GM23338 (cell line): ENCODE measurements at regions not wholly inside any gene's neighbourhood (a gene's known extent, or its start where the extent isn't known, plus 50 kb on each side); places are given as distances from the start of the nearest gene placed in this dataset.

Experiments
- ATAC-seq: fragments of 200-7000 bp; cut with Tn5 transposase; 3 replicates; pipeline ENCODE4 v1.9.1; 2020
- DNase-seq: peaks from one replicate; pipeline ENCODE4 v3.0.0-alpha.2; 2015; ENCODE audit warnings: low spot score
- H2AFZ ChIP-seq: fragments of 200-600 bp; sonication (generic); 2 replicates; pipeline ENCODE4 v1.8.0; 2016; ENCODE audit warnings: antibody characterized with exemption, mild to moderate bottlenecking, moderate library complexity
- H3F3A ChIP-seq: fragments of 200-600 bp; sonication (generic); replicated peaks from 2 replicates; pipeline ENCODE4 v1.8.0; 2017; ENCODE audit warnings: antibody characterized with exemption, mixed run types, low read depth
- H3K27ac ChIP-seq: fragments of 200-600 bp; sonication (generic); 2 replicates; pipeline ENCODE4 v1.6.1; 2016; ENCODE audit warnings: low read depth
- H3K27me3 ChIP-seq: fragments of 200-600 bp; sonication (generic); 2 replicates; pipeline ENCODE4 v1.8.0; 2016; ENCODE audit warnings: mild to moderate bottlenecking, mixed run types, moderate library complexity; ENCODE audit not compliant: insufficient read depth
- H3K36me3 ChIP-seq: fragments of 200-600 bp; sonication (generic); 2 replicates; pipeline ENCODE4 v1.8.0; 2016; ENCODE audit warnings: mild to moderate bottlenecking; ENCODE audit not compliant: insufficient read depth
- H3K4me1 ChIP-seq: fragments of 200-600 bp; sonication (generic); 2 replicates; pipeline ENCODE4 v1.8.0; 2016; ENCODE audit warnings: mild to moderate bottlenecking, moderate library complexity; ENCODE audit not compliant: insufficient read depth
- H3K4me2 ChIP-seq: fragments of 200-600 bp; sonication (generic); 2 replicates; pipeline ENCODE4 v1.7.1; 2017; ENCODE audit warnings: mixed run types
- H3K4me3 ChIP-seq: fragments of 200-600 bp; sonication (generic); 2 replicates; pipeline ENCODE4 v1.6.1; 2016; ENCODE audit warnings: mixed run types
- H3K79me2 ChIP-seq: fragments of 200-600 bp; sonication (generic); replicated peaks from 2 replicates; pipeline ENCODE4 v1.8.0; 2017; ENCODE audit warnings: mild to moderate bottlenecking; ENCODE audit not compliant: insufficient read depth
- H3K9me2 ChIP-seq: fragments of 200-600 bp; sonication (generic); 2 replicates; pipeline ENCODE4 v1.8.0; 2017; ENCODE audit not compliant: insufficient read depth
- H4K20me1 ChIP-seq: fragments of 200-600 bp; sonication (generic); replicated peaks from 2 replicates; pipeline ENCODE4 v1.8.0; 2017; ENCODE audit warnings: mild to moderate bottlenecking; ENCODE audit not compliant: insufficient read depth
- H3K27ac Mint-ChIP-seq: 2 replicates; pipeline ENCODE4 v1.8.0; 2020; ENCODE audit warnings: inconsistent platforms, mild to moderate bottlenecking, moderate library complexity, mixed read lengths
- H3K27me3 Mint-ChIP-seq: 3 replicates; pipeline ENCODE4 v1.8.0; 2022; ENCODE audit warnings: low read depth, mild to moderate bottlenecking, moderate library complexity, mixed read lengths, inconsistent platforms; ENCODE audit not compliant: insufficient read depth, poor library complexity
- H3K36me3 Mint-ChIP-seq: 3 replicates; pipeline ENCODE4 v1.8.0; 2021; ENCODE audit warnings: low read depth, mild to moderate bottlenecking, inconsistent platforms, moderate library complexity, mixed read lengths
- H3K4me1 Mint-ChIP-seq: 3 replicates; pipeline ENCODE4 v1.8.0; 2020; ENCODE audit warnings: mild to moderate bottlenecking, inconsistent platforms, mixed read lengths
- H3K4me3 Mint-ChIP-seq: 3 replicates; pipeline ENCODE4 v1.8.0; 2021; ENCODE audit warnings: moderate library complexity, mild to moderate bottlenecking, inconsistent platforms, mixed read lengths
- H3K9me3 Mint-ChIP-seq: 3 replicates; pipeline ENCODE4 v1.8.0; 2020; ENCODE audit warnings: moderate library complexity, mild to moderate bottlenecking, inconsistent platforms, mixed read lengths
- CREB1 ChIP-seq: fragments of 250-450 bp; sonication (Bioruptor Pico); IDR thresholded peaks from 2 replicates; pipeline ENCODE4 v1.5.0; 2020; ENCODE audit warnings: low read depth, mild to moderate bottlenecking, moderate library complexity
- CTCF ChIP-seq, 2 experiments: fragments of 200-600 bp in 1 of 2; sonication (generic) in 1 of 2; conservative IDR thresholded peaks; 2 replicates each; pipeline versions ENCODE4 v1.5.1 to v1.6.1; 2016 to 2017; ENCODE audit warnings: antibody characterized with exemption in 2 of 2, low read depth in 2 of 2, mild to moderate bottlenecking in 2 of 2, moderate library complexity in 1 of 2
- EZH2 ChIP-seq: fragments of 200-600 bp; sonication (generic); IDR thresholded peaks from one replicate; pipeline ENCODE4 v1.8.0; 2017; ENCODE audit warnings: antibody characterized with exemption, mild to moderate bottlenecking, low read depth; ENCODE audit not compliant: unreplicated experiment
- EZH2phosphoT487 ChIP-seq: fragments of 200-600 bp; sonication (generic); IDR thresholded peaks from one replicate; pipeline ENCODE4 v1.8.1; 2018; ENCODE audit warnings: antibody characterized with exemption; ENCODE audit not compliant: unreplicated experiment
- JUNB ChIP-seq: IDR thresholded peaks from one replicate; pipeline ENCODE4 v1.6.1; 2016; ENCODE audit warnings: antibody characterized with exemption; ENCODE audit not compliant: unreplicated experiment
- NANOG ChIP-seq: IDR thresholded peaks from 2 replicates; pipeline ENCODE4 v1.6.1; 2016; ENCODE audit warnings: antibody characterized with exemption, borderline replicate concordance
- POLR2AphosphoS5 ChIP-seq: IDR thresholded peaks from 2 replicates; pipeline ENCODE4 v1.6.1; 2016; ENCODE audit warnings: antibody characterized with exemption, low read depth
- REST ChIP-seq: IDR thresholded peaks from one replicate; pipeline ENCODE4 v1.6.1; 2018; ENCODE audit warnings: antibody characterized with exemption; ENCODE audit not compliant: unreplicated experiment
- STAT1 ChIP-seq: IDR thresholded peaks from one replicate; pipeline ENCODE4 v1.6.1; 2016; ENCODE audit warnings: antibody characterized with exemption; ENCODE audit not compliant: unreplicated experiment
- ZNF331 ChIP-seq: fragments of 250-450 bp; sonication (Bioruptor Pico); IDR thresholded peaks from 2 replicates; pipeline ENCODE4 v1.5.0; 2020; ENCODE audit warnings: low read depth, mild to moderate bottlenecking, moderate library complexity
- ZNF462 ChIP-seq: fragments of 250-450 bp; sonication (Bioruptor Pico); IDR thresholded peaks from 2 replicates; pipeline ENCODE4 v1.5.0; 2020; ENCODE audit warnings: mild to moderate bottlenecking, moderate library complexity

- H3K36me3 ChIP-seq: no peaks in the 10 kb centered on the region
- no peak overlapping the region for H3K4me3 Mint-ChIP-seq
- no peaks in the 10 kb centered on the region for H3K27me3 Mint-ChIP-seq
- peak overlapping the region; percentile 1; the same call in 1 of the 2 replicates for H2AFZ ChIP-seq
- H3K27ac ChIP-seq: no peak overlapping the region
- H3K4me1 Mint-ChIP-seq: no peaks in the 10 kb centered on the region
- H3K4me2 ChIP-seq: no peak overlapping the region
- DNase-seq (no peak), ATAC-seq (no peak)
- no peaks in the 10 kb centered on the region for H3K79me2 ChIP-seq
- no peak overlapping the region for H3K4me3 ChIP-seq
- no peaks in the 10 kb centered on the region for H3K36me3 Mint-ChIP-seq
- H3K27me3 ChIP-seq: no peaks in the 10 kb centered on the region
- TF ChIP-seq CREB1 (CRISPR knock-in tag): no peak
- no peak for TF ChIP-seq ZNF331 (CRISPR knock-in tag)
- TF ChIP-seq REST: no peak
- TF ChIP-seq ZNF462: no peak
- TF ChIP-seq CTCF (conservative IDR thresholded peaks at IDR 0.05; ENCODE audit: low read depth in 2 of 2): no peak
- no peak for TF ChIP-seq EZH2
- TF ChIP-seq STAT1: no peak
- no peak for TF ChIP-seq JUNB
- no peak for TF ChIP-seq EZH2phosphoT487
- TF ChIP-seq NANOG: no peak
- no peak for TF ChIP-seq POLR2AphosphoS5
- H3F3A ChIP-seq: no peaks in the 10 kb centered on the region
- H4K20me1 ChIP-seq: no peaks in the 10 kb centered on the region
- no peak overlapping the region for H3K27ac Mint-ChIP-seq
- H3K4me1 ChIP-seq: no peaks in the 10 kb centered on the region
- H3K9me3 Mint-ChIP-seq: no peaks in the 10 kb centered on the region
- 0 out of 2 replicates have a peak, but pooled peaks cover 2% of the 10 kb centered on the region for H3K9me2 ChIP-seq
Measured at GRCh38 chr18:68445136-68445535, 269.8 kb downstream of the TMX3 start.
